Psoas muscle (tissue), 7 donors: ENCODE measurements at regions not wholly inside any gene's neighbourhood (a gene's known extent, or its start where the extent isn't known, plus 50 kb on each side); places are given as distances from the start of the nearest gene placed in this dataset.

ENCODE experiments used
- ATAC-seq, 4 donors: fragments of 200-7000 bp; cut with Tn5 transposase; one replicate each; pipeline ENCODE4 v1.9.1; 2020; ENCODE audit warnings: moderate library complexity in 3 of 4, mild to moderate bottlenecking in 2 of 4
- DNase-seq, 2 donors: peaks; one replicate each; pipeline ENCODE4 v3.0.0-alpha.2; 2020
- H3K27ac ChIP-seq: fragments of 200-600 bp; one replicate; pipeline ENCODE4 v1.8.0; 2022
- H3K27me3 ChIP-seq, 3 donors: fragments of 200-600 bp in 1 of 3; one replicate each; pipeline versions ENCODE4 v1.6.1 to v1.8.0; 2013 to 2022; ENCODE audit warnings: low read length in 2 of 3, mild to moderate bottlenecking in 2 of 3, moderate library complexity in 1 of 3; ENCODE audit not compliant: insufficient read depth in 3 of 3
- H3K36me3 ChIP-seq, 2 donors: fragments of 200-600 bp in 1 of 2; one replicate each; pipeline versions ENCODE4 v1.6.1 to v1.8.0; 2013 to 2022; ENCODE audit warnings: low read depth in 1 of 2, mild to moderate bottlenecking in 1 of 2, moderate library complexity in 1 of 2; ENCODE audit not compliant: insufficient read depth in 1 of 2
- H3K4me1 ChIP-seq: fragments of 200-600 bp; one replicate; pipeline ENCODE4 v1.8.0; 2022
- H3K4me3 ChIP-seq: fragments of 200-600 bp; one replicate; pipeline ENCODE4 v1.8.0; 2022; ENCODE audit warnings: mild to moderate bottlenecking
- H3K9me3 ChIP-seq: fragments of 200-600 bp; one replicate; pipeline ENCODE4 v1.8.0; 2022
- WGBS, 3 donors: extraction: QIAGEN DNeasy Blood & Tissue Kit; methylation state at CpG; one replicate each; pipeline versions ENCODE4 v1.1.6 to v1.1.7; 2013; 5-methylcytosine and 5-hydroxymethylcytosine counted together
- intact Hi-C, 2 donors: fragments of 100-400 bp; cut with DNase I; formaldehyde crosslinking; loops; one replicate each; pipeline versions ENCODE4 v1.11.0 to v1.14.2; 2022
- TF ChIP-seq, protein P1 (sequence below): fragments of 200-600 bp; IDR thresholded peaks from one replicate; pipeline ENCODE4 v1.8.0; 2022; ENCODE audit warnings: antibody characterized with exemption
- donor health status: healthy with polysubstance abuse.
- donor health status: DM: no; HTN: no; CAD: no; lungs with moderate emphysema.
- donor health status: Bipolar disorder and iron deficiency.
- donor health status: healthy.
- donor health status: DM: yes; HTN: yes; CAD: no.
- donor health status: DM: no; HTN: no; CAD: no.
- donor health status: DM: yes; HTN: yes; CAD: no.

DNA sequence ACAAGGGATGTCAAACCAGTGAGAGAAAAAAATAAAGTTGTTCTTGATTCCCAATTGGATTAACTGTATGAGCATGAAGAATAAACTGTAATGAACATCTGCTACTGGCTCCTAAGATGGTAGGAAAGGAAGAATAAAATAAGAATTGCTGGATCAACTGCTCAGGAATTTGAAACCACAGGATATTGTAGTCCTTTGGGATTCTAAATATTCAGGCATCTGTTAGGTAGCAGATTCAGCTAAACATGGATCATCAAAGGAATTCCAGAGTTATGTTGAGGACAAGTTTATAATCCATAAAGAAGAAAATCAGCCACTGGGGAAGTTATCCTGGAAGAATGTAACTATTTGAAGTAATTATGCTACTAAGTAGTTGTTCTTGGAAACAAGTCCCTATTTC lies 65.8 kb downstream of the ISL1 start:
- intact Hi-C loops: no loop called here
- no peaks in the 10 kb centered on the region for H3K27me3 ChIP-seq
- H3K4me1 ChIP-seq: no peaks in the 10 kb centered on the region
- no peak overlapping the region for H3K4me3 ChIP-seq
- DNase-seq (no peak), ATAC-seq (no peak)
- H3K9me3 ChIP-seq: no peaks in the 10 kb centered on the region
- H3K36me3 ChIP-seq: no peaks in the 10 kb centered on the region
- no peak overlapping the region for H3K27ac ChIP-seq
- TF ChIP-seq, protein P1, sequence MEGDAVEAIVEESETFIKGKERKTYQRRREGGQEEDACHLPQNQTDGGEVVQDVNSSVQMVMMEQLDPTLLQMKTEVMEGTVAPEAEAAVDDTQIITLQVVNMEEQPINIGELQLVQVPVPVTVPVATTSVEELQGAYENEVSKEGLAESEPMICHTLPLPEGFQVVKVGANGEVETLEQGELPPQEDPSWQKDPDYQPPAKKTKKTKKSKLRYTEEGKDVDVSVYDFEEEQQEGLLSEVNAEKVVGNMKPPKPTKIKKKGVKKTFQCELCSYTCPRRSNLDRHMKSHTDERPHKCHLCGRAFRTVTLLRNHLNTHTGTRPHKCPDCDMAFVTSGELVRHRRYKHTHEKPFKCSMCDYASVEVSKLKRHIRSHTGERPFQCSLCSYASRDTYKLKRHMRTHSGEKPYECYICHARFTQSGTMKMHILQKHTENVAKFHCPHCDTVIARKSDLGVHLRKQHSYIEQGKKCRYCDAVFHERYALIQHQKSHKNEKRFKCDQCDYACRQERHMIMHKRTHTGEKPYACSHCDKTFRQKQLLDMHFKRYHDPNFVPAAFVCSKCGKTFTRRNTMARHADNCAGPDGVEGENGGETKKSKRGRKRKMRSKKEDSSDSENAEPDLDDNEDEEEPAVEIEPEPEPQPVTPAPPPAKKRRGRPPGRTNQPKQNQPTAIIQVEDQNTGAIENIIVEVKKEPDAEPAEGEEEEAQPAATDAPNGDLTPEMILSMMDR: no peak

DNA sequence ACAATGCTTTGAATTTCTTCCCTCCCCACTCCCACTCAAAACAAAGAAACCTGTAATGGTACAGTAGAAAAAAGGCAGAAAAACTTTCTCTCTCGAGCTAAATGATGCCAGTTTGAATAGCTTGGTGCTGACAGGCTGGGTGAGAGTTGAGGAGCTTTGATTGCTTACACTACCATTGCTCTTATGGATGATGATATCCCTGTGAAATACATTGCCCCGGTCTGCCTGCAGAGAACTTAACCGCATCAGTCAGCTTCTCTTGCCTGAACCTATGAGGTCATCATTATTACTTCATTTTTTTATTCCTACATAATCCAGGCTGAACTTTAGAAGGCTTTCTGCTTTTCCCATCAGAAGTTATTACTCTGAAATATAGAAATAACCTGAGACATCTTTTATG lies 69.3 kb downstream of the ISL1 start:
- Histone ChIP-seq H3K4me3 (no peak overlapping the region), H3K9me3 (no peaks in the 10 kb centered on the region), H3K4me1 (no peaks in the 10 kb centered on the region), H3K36me3 (no peaks in the 10 kb centered on the region), H3K27me3 (no peaks in the 10 kb centered on the region), H3K27ac (no peak overlapping the region)
- WGBS, 3 donors: 57 to 71% (median 63%) methylated on average over 3 of the region's 3 CpGs
- DNase-seq: no peak
- TF ChIP-seq, protein P1: no peak
- intact Hi-C loops: no loop called here
- ATAC-seq: no peak

DNA sequence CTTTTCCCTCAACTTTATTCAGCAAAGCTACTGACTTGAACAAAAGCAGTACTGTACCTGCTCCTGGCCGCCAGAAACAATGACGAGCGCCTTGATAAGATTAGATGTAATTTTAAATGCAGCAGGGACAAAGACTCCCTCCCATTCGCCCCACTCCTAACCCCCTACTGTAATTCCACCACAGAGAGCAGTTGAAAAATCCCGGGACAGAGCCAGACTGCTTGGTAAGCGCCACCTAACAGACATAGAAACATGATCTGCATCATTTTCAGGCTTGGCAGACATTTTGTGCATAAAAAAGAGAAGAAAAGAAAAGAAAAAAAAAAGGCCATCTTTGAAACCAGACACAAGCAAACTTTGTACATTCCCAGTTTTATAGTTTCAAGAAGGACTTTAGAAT lies 81.9 kb downstream of the ISL1 start:
- intact Hi-C loops: no loop called here
- H3K4me1 ChIP-seq: no peaks in the 10 kb centered on the region
- ATAC-seq (no peak), DNase-seq (no peak)
- H3K27me3 ChIP-seq: no peaks in the 10 kb centered on the region
- no peaks in the 10 kb centered on the region for H3K9me3 ChIP-seq
- no peak overlapping the region for H3K27ac ChIP-seq
- no peak overlapping the region for H3K4me3 ChIP-seq
- WGBS, 3 donors: 9 to 15% (median 11%) methylated on average over 6 of the region's 6 CpGs
- TF ChIP-seq, protein P1: no peak
- no peaks in the 10 kb centered on the region for H3K36me3 ChIP-seq

DNA sequence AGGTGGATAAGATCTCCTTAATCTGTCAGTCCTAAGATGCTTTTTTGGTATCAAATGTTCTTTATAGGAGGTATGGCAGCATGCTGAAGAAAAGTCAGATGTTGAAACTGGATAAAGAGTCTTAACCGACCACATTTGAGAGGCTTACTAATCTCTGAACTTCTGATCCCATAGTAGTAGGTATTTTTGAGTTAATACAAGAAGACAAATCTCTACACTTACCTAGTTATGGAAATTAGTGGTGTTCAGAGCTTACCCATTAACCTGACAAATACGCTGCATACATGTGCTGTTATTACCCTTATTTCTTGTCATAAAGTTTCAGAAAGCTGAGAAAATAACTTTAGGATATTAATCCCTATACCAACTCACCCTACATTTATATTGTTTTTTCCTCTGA lies 83.0 kb downstream of the ISL1 start:
- intact Hi-C loops: no loop called here
- 64 to 79% (median 74%) methylated on average over 2 of the region's 2 CpGs for WGBS, 3 donors
- no peak for ATAC-seq

DNA sequence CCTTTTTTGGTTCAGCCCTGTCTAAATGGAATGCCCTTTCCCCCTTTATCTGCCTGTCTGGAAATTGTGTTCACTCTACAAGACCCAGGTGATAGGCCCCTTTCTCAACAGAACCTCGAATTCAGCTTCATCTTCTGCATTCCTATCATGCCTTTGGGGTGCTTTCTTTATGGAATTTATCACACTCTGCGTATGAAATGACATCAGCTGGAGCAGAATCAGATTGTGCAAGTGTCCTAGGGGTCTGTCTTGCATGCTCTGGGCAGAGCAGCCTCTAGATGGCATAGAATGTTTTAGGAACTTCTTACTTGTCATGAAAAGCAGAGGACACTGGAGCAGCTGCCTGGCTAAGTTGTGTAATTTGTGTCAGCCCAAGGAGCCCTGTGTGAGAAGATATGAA lies 84.9 kb downstream of the ISL1 start:
- H3K36me3 ChIP-seq: no peaks in the 10 kb centered on the region
- no peak overlapping the region for H3K4me3 ChIP-seq
- TF ChIP-seq, protein P1: no peak
- DNase-seq (no peak), ATAC-seq (no peak)
- intact Hi-C loops: no loop called here
- H3K4me1 ChIP-seq: no peaks in the 10 kb centered on the region
- no peaks in the 10 kb centered on the region for H3K27me3 ChIP-seq
- H3K9me3 ChIP-seq: no peaks in the 10 kb centered on the region
- WGBS, 3 donors: 22 to 27% (median 24%) methylated on average over 2 of the region's 2 CpGs
- H3K27ac ChIP-seq: no peak overlapping the region

More for the DNA sequence above, 83.0 kb downstream of the ISL1 start:
- Histone ChIP-seq H3K27ac (no peak overlapping the region), H3K4me1 (no peaks in the 10 kb centered on the region), H3K36me3 (no peaks in the 10 kb centered on the region), H3K27me3 (no peaks in the 10 kb centered on the region), H3K4me3 (no peak overlapping the region), H3K9me3 (no peaks in the 10 kb centered on the region)
- no peak for DNase-seq
- TF ChIP-seq, protein P1: no peak
